Natural killer cell treated with Interleukin-12 subunit alpha and Interleukin-12 subunit beta and Interleukin-15 and Interleukin-18, amount 100 ng/mL, for 72 hours (primary cell): ENCODE measurements at regions not wholly inside any gene's neighbourhood (a gene's known extent, or its start where the extent isn't known, plus 50 kb on each side); places are given as distances from the start of the nearest gene placed in this dataset.

Source experiments
- ATAC-seq, 2 donors: fragments of 150-1000 bp; cut with Tn5 transposase in 1 of 2; sonication (Bioruptor Pico), chemical (Tn5 transposase) in 1 of 2; 2 replicates each; pipeline ENCODE4 v1.10.0; 2021
- DNase-seq: peaks from one replicate; pipeline ENCODE4 v3.0.0; 2022; ENCODE audit warnings: low spot score
- H3K27ac Mint-ChIP-seq, 2 donors: 1 replicate in 1 of 2; 2 replicates in 1 of 2; pipeline ENCODE4 v1.8.0; 2022; ENCODE audit warnings: mixed read lengths in 2 of 2, mild to moderate bottlenecking in 1 of 2, moderate library complexity in 1 of 2
- H3K27me3 Mint-ChIP-seq, 2 donors: 1 replicate in 1 of 2; 2 replicates in 1 of 2; pipeline ENCODE4 v1.8.0; 2022; ENCODE audit warnings: mixed read lengths in 2 of 2
- H3K36me3 Mint-ChIP-seq: one replicate; pipeline ENCODE4 v1.8.0; 2022; ENCODE audit warnings: mixed read lengths
- H3K4me1 Mint-ChIP-seq, 2 donors: 1 replicate in 1 of 2; 2 replicates in 1 of 2; pipeline ENCODE4 v1.8.0; 2022; ENCODE audit warnings: low read depth in 2 of 2, mixed read lengths in 2 of 2, mild to moderate bottlenecking in 1 of 2
- H3K4me3 Mint-ChIP-seq: one replicate; pipeline ENCODE4 v1.8.0; 2022; ENCODE audit warnings: mixed read lengths
- H3K9me3 Mint-ChIP-seq: 2 replicates; pipeline ENCODE4 v1.8.0; 2022; ENCODE audit warnings: mixed read lengths

- DNase-seq (peak; percentile 57), ATAC-seq (no peak)
- Mint-ChIP-seq H3K36me3 (no peaks in the 10 kb centered on the region), H3K27ac (no peak overlapping the region), H3K4me3 (no peak overlapping the region), H3K4me1 (no peaks in the 10 kb centered on the region), H3K27me3 (peaks cover 0 to 22% of the 10 kb centered on the region in 2 donors), H3K9me3 (no peaks in the 10 kb centered on the region)
Measured at GRCh38 chrX:66328950-66329596, 165.0 kb downstream of the HEPH start.

- Mint-ChIP-seq H3K27ac (no peak overlapping the region), H3K9me3 (no peaks in the 10 kb centered on the region), H3K36me3 (no peaks in the 10 kb centered on the region), H3K4me3 (no peak overlapping the region), H3K27me3 (peaks cover 0 to 25% of the 10 kb centered on the region in 2 donors), H3K4me1 (no peaks in the 10 kb centered on the region)
- no peak for ATAC-seq
- no peak for DNase-seq
Measured at GRCh38 chrX:66360894-66361293, 196.8 kb downstream of the HEPH start.

GRCh38 chrX:66384722-66385121 is 220.7 kb downstream of the HEPH start:
- H3K27me3 Mint-ChIP-seq = peaks cover 13 to 25% of the 10 kb centered on the region in 2 donors

GRCh38 chrX:66399273-66399672 is 235.2 kb downstream of the HEPH start:
- Mint-ChIP-seq H3K27me3 (peaks cover 0 to 21% of the 10 kb centered on the region in 2 donors), H3K4me1 (no peaks in the 10 kb centered on the region), H3K27ac (no peak overlapping the region), H3K9me3 (peaks cover 7% of the 10 kb centered on the region), H3K36me3 (peaks cover 6% of the 10 kb centered on the region), H3K4me3 (no peak overlapping the region)
- ATAC-seq (no peak), DNase-seq (no peak)

More at GRCh38 chrX:66384722-66385121, 220.7 kb downstream of the HEPH start:
- H3K4me3 Mint-ChIP-seq = no peak overlapping the region
- no peak for DNase-seq
- no peak for ATAC-seq
- H3K9me3 Mint-ChIP-seq = no peaks in the 10 kb centered on the region
- H3K36me3 Mint-ChIP-seq = no peaks in the 10 kb centered on the region
- no peaks in the 10 kb centered on the region for H3K4me1 Mint-ChIP-seq
- H3K27ac Mint-ChIP-seq = no peak overlapping the region

GRCh38 chrX:66402165-66402564 is 236.7 kb downstream of the EDA2R start:
- no peaks in the 10 kb centered on the region for H3K4me1 Mint-ChIP-seq
- H3K36me3 Mint-ChIP-seq = no peaks in the 10 kb centered on the region
- no peaks in the 10 kb centered on the region for H3K9me3 Mint-ChIP-seq
- ATAC-seq (no peak), DNase-seq (no peak)
- H3K4me3 Mint-ChIP-seq = no peak overlapping the region
- peaks cover 0 to 18% of the 10 kb centered on the region in 2 donors for H3K27me3 Mint-ChIP-seq
- no peak overlapping the region for H3K27ac Mint-ChIP-seq

GRCh38 chrX:66408507-66408906 is 230.4 kb downstream of the EDA2R start:
- Mint-ChIP-seq H3K4me3 (no peak overlapping the region), H3K27ac (no peak overlapping the region), H3K36me3 (no peaks in the 10 kb centered on the region), H3K4me1 (no peaks in the 10 kb centered on the region), H3K27me3 (peaks cover 8 to 37% of the 10 kb centered on the region in 2 donors), H3K9me3 (no peaks in the 10 kb centered on the region)
- ATAC-seq (no peak), DNase-seq (no peak)

- no peak for ATAC-seq
- Mint-ChIP-seq H3K4me3 (no peak overlapping the region), H3K9me3 (no peaks in the 10 kb centered on the region), H3K27me3 (peaks cover 8 to 33% of the 10 kb centered on the region in 2 donors), H3K27ac (no peak overlapping the region), H3K36me3 (no peaks in the 10 kb centered on the region), H3K4me1 (no peaks in the 10 kb centered on the region)
- no peak for DNase-seq
Measured at GRCh38 chrX:66410806-66411205, 228.1 kb downstream of the EDA2R start.
